SH-SY5Y (cell line): ENCODE measurements at regions not wholly inside any gene's neighbourhood (a gene's known extent, or its start where the extent isn't known, plus 50 kb on each side); places are given as distances from the start of the nearest gene placed in this dataset.

ENCODE experiments used
- GATA2 ChIP-seq: IDR thresholded peaks from 2 replicates; pipeline ENCODE4 v1.6.1; 2011; ENCODE audit warnings: mild to moderate bottlenecking, low read depth, low read length
- GATA3 ChIP-seq: IDR thresholded peaks from 2 replicates; pipeline ENCODE4 v1.6.1; 2011; ENCODE audit warnings: low read depth, mild to moderate bottlenecking, low read length, moderate library complexity

DNA sequence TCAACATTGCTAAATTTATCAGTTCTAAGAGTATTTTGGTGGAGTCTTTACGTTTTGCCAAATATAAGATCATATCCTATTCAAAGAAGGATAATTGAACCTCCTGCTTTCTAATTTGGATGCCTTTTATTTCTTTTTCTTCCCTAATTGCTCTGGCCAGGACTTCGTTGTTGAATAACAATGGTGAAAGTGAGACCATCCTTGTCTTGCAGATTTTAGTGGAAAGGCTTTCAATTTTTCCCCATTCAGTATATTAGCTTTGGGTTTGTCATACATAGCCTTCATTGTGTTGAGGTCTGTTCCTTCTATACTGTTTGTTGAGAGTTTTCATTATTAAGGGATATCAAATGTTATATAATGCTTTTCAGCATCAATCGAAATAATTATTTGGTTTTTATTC, 1974.2 kb upstream of the ACO1 start:
- TF ChIP-seq GATA2 (no peak), GATA3 (no peak)

DNA sequence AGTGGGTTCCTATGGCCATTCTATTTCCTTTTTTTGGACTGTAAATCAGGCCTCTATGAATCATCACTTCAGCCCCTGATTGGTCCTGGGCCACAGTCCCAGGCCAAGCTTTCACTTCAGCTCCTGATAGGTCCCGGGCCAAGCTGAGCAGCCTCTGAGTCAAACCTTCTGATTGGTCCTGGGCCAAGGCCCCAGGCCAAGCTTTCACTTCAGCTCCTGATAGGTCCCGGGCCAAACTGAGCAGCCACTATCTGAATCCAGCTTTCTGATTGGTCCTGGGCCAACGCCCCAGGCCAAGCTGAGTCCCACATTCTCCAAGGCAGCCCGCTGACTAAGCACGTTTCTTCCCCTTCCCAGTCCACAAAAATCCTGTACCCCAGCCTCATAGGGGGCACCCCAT, 1972.9 kb upstream of the ACO1 start:
- TF ChIP-seq GATA2 (no peak), GATA3 (no peak)

GRCh38 chr9:30459156-30459555, 1925.3 kb upstream of the ACO1 start:
- TF ChIP-seq GATA2: no peak
- TF ChIP-seq GATA3: no peak

GRCh38 chr9:30476826-30477225, 1907.6 kb upstream of the ACO1 start:
- TF ChIP-seq GATA2 (no peak), GATA3 (no peak)

GRCh38 chr9:30478684-30479083, 1905.8 kb upstream of the ACO1 start:
- TF ChIP-seq GATA2 (no peak), GATA3 (no peak)

DNA sequence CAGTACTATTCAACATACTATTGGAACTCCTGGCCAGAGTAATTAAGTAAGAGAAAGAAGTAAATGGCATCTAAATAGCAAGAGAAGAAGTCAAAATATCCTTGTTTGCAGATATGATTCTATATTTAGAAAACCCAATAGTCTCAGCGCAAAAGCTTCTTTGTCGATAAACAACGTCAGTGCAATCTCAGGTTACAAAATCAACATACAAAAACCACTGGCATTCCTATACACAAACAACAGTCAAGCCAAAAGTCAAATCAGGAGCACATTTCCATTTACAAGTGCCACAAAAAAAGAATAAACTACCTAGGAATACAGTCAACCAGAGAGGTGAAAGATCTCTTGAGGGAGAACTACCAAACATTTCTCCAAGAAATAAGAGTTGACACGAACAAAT, 1901.9 kb upstream of the ACO1 start:
- TF ChIP-seq GATA3 (no peak), GATA2 (no peak)

DNA sequence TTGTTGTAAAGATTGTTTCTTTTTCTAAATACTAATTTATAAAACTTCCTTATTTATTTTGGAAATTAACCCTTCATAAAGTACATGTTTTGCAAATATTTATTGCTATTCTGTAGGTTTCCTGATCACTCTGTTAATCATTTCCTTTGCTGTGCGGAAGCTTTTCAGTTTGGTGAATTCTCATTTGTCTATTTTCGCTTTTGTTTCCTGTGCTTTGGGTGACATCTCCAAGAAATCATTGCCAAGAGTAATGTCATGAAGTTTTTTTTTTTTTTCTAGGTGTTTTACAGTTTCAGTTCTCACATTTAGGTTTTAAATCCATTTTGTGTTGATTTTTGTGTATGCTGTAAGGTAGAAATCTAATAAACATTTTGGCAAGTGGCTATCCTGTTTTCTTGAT, 1899.8 kb upstream of the ACO1 start:
- TF ChIP-seq GATA2 (no peak), GATA3 (no peak)

- TF ChIP-seq GATA3 (peak; percentile 65), GATA2 (peak; percentile 18; the same call in 1 of the 2 replicates)
Observed at GRCh38 chr9:30504502-30504905, 1879.9 kb upstream of the ACO1 start.

- TF ChIP-seq GATA3 (no peak), GATA2 (no peak)
Observed at GRCh38 chr9:30505311-30505710, 1879.1 kb upstream of the ACO1 start.

- TF ChIP-seq GATA3: no peak
- no peak for TF ChIP-seq GATA2
Observed at GRCh38 chr9:30506749-30507148, 1877.7 kb upstream of the ACO1 start.

DNA sequence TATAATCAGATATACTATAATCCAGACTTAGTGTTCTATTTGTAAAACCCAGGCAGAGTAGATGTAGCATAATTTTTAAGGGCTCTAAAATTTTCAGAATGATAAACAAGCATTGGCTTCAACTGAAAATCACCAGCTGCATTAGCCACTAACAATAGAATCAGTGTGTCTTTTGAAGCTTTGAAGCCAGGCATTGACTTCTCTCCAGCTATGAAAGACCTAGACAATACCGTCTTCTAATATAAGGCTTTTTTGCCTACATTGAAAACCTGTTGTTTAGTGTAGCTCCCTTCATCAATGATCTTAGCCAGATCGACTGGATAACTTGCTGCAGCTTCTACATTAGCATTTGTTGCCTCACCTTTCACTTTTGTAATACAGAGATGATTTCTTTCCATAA, 1877.3 kb upstream of the ACO1 start:
- TF ChIP-seq GATA3 (no peak), GATA2 (no peak)

DNA sequence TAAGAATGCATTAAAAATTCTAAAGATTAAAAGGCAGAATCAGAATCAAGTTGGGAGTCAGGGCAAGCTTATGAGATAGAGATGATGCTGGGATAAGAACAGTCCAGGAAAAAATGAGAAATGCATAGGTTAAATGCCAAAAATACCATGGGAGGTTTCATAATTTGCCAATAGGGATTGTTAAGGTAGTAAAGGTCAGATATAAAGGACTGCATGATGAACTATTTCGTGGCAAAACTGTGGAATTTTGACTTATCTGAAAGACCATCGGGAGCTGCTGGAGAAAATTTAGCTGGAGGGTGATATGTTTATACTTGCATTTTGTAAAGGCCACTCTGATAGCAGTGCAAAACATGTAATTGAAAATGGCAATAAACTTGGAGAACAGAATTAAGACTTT, 1872.8 kb upstream of the ACO1 start:
- TF ChIP-seq GATA3 (no peak), GATA2 (no peak)

GRCh38 chr9:30519166-30519565, 1865.3 kb upstream of the ACO1 start:
- no peak for TF ChIP-seq GATA2
- no peak for TF ChIP-seq GATA3

DNA sequence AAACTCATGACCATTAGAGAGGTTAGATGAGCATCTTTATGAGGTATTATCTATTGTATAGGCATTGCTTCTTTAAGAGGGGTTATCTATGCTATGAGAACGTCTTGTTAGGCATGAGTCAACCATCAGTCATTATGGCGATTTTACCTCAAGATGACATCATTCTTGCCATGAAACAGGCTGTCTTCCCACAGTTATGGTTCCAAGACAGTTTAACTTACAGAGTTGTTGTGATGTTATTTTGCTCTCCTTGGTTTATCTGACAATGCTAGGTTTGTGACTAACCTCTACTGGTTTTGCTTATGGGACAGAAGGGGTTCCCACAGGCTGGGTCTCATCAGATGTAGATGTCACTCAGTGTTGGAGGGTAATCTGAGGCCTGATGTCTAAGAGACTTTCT, 1864.7 kb upstream of the ACO1 start:
- TF ChIP-seq GATA3 (no peak), GATA2 (no peak)

DNA sequence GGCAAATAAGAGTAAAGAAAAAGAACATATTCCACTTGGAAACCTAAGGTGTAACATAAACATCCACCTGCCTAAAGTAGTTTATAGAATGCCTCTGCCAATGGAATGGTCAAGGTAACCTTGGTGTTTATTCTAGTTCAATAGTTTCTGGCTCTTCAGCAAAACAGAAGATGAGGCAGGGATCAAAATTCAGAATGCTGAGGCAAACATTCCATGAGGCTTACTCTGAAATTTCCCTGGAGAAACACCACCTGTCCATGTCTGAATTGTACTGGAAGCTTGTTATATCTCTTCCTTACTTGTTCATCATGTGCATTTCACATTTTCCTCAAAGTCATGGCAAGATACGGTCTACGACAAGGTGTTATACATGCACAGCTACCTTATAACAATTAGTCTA, 1862.4 kb upstream of the ACO1 start:
- no peak for TF ChIP-seq GATA3
- TF ChIP-seq GATA2: no peak

GRCh38 chr9:30522486-30522885, 1862.0 kb upstream of the ACO1 start:
- no peak for TF ChIP-seq GATA2
- TF ChIP-seq GATA3: no peak
